ENCODE measurements at regions not wholly inside any gene's neighbourhood (a gene's known extent, or its start where the extent isn't known, plus 50 kb on each side); places are given as distances from the start of the nearest gene placed in this dataset.

DNA sequence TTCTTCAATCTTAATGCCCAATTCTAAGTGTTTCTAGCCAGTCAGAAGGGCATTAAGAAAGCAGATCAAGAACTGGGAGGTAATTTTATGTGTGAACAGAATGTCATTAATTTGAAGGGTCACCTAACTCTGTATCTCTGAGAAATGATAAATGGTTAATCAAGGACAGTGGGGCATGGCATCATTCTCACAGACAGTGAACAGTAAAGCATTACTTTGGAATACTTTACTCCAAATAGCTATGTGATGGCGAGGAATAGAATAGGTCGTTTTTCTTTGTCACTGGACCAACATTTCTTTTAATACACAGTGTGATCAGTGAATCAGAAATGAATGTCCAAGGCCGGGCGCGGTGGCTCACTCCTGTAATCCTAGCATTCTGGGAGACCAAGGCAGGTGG lies 166.1 kb upstream of the KRR1 start:
- Histone ChIP-seq H3K27ac (ENCODE audit: low read depth in 1 of 2, low read length in 2 of 2) (no peak overlapping the region), H3K9me3 (ENCODE audit: control insufficient read depth in 1 of 2, insufficient read depth in 1 of 2, low read length in 2 of 2) (no peaks in the 10 kb centered on the region), H3K4me3 (ENCODE audit: low read length) (no peak overlapping the region), H3K36me3 (ENCODE audit: insufficient read depth, low read length) (no peaks in the 10 kb centered on the region), H3K27me3 (ENCODE audit: control insufficient read depth in 1 of 2, insufficient read depth in 2 of 2, low read length in 2 of 2) (no peaks in the 10 kb centered on the region), H3K4me1 (ENCODE audit: insufficient read depth, low read length) (no peaks in the 10 kb centered on the region)
- intact Hi-C loops (cut with DNase I, micrococcal nuclease): no loop called here
- Mint-ChIP-seq H3K9me3 (peaks cover 2% of the 10 kb centered on the region), H3K4me1 (ENCODE audit: low read depth) (no peaks in the 10 kb centered on the region), H3K27ac (no peak overlapping the region), H3K36me3 (ENCODE audit: low read depth) (no peaks in the 10 kb centered on the region), H3K4me3 (no peak overlapping the region), H3K27me3 (no peaks in the 10 kb centered on the region)
- POLR2A ChIA-PET: no interaction called here
- ATAC-seq (ENCODE audit: poor library complexity) (no peak), DNase-seq (no peak)
- CTCF ChIA-PET: no interaction called here
- TF ChIP-seq, protein P1, sequence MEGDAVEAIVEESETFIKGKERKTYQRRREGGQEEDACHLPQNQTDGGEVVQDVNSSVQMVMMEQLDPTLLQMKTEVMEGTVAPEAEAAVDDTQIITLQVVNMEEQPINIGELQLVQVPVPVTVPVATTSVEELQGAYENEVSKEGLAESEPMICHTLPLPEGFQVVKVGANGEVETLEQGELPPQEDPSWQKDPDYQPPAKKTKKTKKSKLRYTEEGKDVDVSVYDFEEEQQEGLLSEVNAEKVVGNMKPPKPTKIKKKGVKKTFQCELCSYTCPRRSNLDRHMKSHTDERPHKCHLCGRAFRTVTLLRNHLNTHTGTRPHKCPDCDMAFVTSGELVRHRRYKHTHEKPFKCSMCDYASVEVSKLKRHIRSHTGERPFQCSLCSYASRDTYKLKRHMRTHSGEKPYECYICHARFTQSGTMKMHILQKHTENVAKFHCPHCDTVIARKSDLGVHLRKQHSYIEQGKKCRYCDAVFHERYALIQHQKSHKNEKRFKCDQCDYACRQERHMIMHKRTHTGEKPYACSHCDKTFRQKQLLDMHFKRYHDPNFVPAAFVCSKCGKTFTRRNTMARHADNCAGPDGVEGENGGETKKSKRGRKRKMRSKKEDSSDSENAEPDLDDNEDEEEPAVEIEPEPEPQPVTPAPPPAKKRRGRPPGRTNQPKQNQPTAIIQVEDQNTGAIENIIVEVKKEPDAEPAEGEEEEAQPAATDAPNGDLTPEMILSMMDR (IDR thresholded peaks at IDR 0.05): no peak

- no peak for DNase-seq
- H3K9me3 Mint-ChIP-seq: no peaks in the 10 kb centered on the region
These were observed 163.0 kb upstream of the KRR1 start for GRCh38 chr12:75674393-75674792.

GRCh38 chr12:75672200-75672599 lies 160.8 kb upstream of the KRR1 start:
- Mint-ChIP-seq H3K27ac (no peak overlapping the region), H3K27me3 (no peaks in the 10 kb centered on the region), H3K4me1 (ENCODE audit: low read depth) (no peaks in the 10 kb centered on the region), H3K9me3 (no peaks in the 10 kb centered on the region), H3K4me3 (no peak overlapping the region), H3K36me3 (ENCODE audit: low read depth) (no peaks in the 10 kb centered on the region)
- no peaks in the 10 kb centered on the region for H3K27me3 ChIP-seq (ENCODE audit: control insufficient read depth in 1 of 2, insufficient read depth in 2 of 2, low read length in 2 of 2)
- no peaks in the 10 kb centered on the region for H3K4me1 ChIP-seq (ENCODE audit: insufficient read depth, low read length)
- TF ChIP-seq, protein P1 (IDR thresholded peaks at IDR 0.05): no peak
- no peak overlapping the region for H3K4me3 ChIP-seq (ENCODE audit: low read length)
- no peak overlapping the region for H3K27ac ChIP-seq (ENCODE audit: low read depth in 1 of 2, low read length in 2 of 2)
- no peaks in the 10 kb centered on the region for H3K36me3 ChIP-seq (ENCODE audit: insufficient read depth, low read length)
- CTCF ChIA-PET: no interaction called here
- H3K9me3 ChIP-seq (ENCODE audit: control insufficient read depth in 1 of 2, insufficient read depth in 1 of 2, low read length in 2 of 2): no peaks in the 10 kb centered on the region
- POLR2A ChIA-PET: no interaction called here
- ATAC-seq (ENCODE audit: poor library complexity): no peak
- no peak for DNase-seq
- intact Hi-C loops (cut with DNase I, micrococcal nuclease): no loop called here

More at GRCh38 chr12:75674393-75674792, 163.0 kb upstream of the KRR1 start:
- no peaks in the 10 kb centered on the region for H3K4me1 Mint-ChIP-seq (ENCODE audit: low read depth)
- H3K27me3 Mint-ChIP-seq: no peaks in the 10 kb centered on the region
- no peak overlapping the region for H3K4me3 ChIP-seq (ENCODE audit: low read length)
- ChIA-PET POLR2A (no interaction called here), CTCF (interaction anchor here (1.0 kb wide), 1 partner anchor 281 kb away, joined by 3 read pairs; no protein-coding TSS in a partner anchor)
- H3K27ac Mint-ChIP-seq: no peak overlapping the region
- H3K36me3 ChIP-seq (ENCODE audit: insufficient read depth, low read length): no peaks in the 10 kb centered on the region
- H3K27ac ChIP-seq (ENCODE audit: low read depth in 1 of 2, low read length in 2 of 2): no peak overlapping the region
- H3K9me3 ChIP-seq (ENCODE audit: control insufficient read depth in 1 of 2, insufficient read depth in 1 of 2, low read length in 2 of 2): no peaks in the 10 kb centered on the region
- ATAC-seq (ENCODE audit: poor library complexity): no peak
- intact Hi-C loops (cut with DNase I, micrococcal nuclease): no loop called here
- H3K4me1 ChIP-seq (ENCODE audit: insufficient read depth, low read length): no peaks in the 10 kb centered on the region
- TF ChIP-seq, protein P1 (IDR thresholded peaks at IDR 0.05): no peak
- no peaks in the 10 kb centered on the region for H3K36me3 Mint-ChIP-seq (ENCODE audit: low read depth)
- no peaks in the 10 kb centered on the region for H3K27me3 ChIP-seq (ENCODE audit: control insufficient read depth in 1 of 2, insufficient read depth in 2 of 2, low read length in 2 of 2)
- no peak overlapping the region for H3K4me3 Mint-ChIP-seq

All from CD4-positive, alpha-beta T cell (primary cell).